ENCODE measurements at regions not wholly inside any gene's neighbourhood (a gene's known extent, or its start where the extent isn't known, plus 50 kb on each side); places are given as distances from the start of the nearest gene placed in this dataset.

GRCh38 chr6:147756891-147757290 is 248.4 kb downstream of the SAMD5 start:
- DNase-seq (ENCODE audit: low read depth): no peak

GRCh38 chr6:147757291-147757690 is 248.8 kb downstream of the SAMD5 start:
- no peak for DNase-seq (ENCODE audit: low read depth)

GRCh38 chr6:147758303-147758702 is 249.8 kb downstream of the SAMD5 start:
- DNase-seq (ENCODE audit: low read depth): no peak

- DNase-seq (ENCODE audit: low read depth): peak; percentile 56
Observed at GRCh38 chr6:147759093-147759492, 250.6 kb downstream of the SAMD5 start.

- no peak for DNase-seq (ENCODE audit: low read depth)
Observed at GRCh38 chr6:147759536-147759935, 251.0 kb downstream of the SAMD5 start.

- DNase-seq (ENCODE audit: low read depth): no peak
Observed at GRCh38 chr6:147765541-147765940, 257.1 kb downstream of the SAMD5 start.

GRCh38 chr6:147768969-147769368 is 260.5 kb downstream of the SAMD5 start:
- no peak for DNase-seq (ENCODE audit: low read depth)

GRCh38 chr6:147769496-147770087 is 261.1 kb downstream of the SAMD5 start:
- no peak for DNase-seq (ENCODE audit: low read depth)

- DNase-seq (ENCODE audit: low read depth): no peak
Observed at GRCh38 chr6:147770221-147770620, 261.7 kb downstream of the SAMD5 start.

GRCh38 chr6:147772724-147773123 is 264.2 kb downstream of the SAMD5 start:
- DNase-seq (ENCODE audit: low read depth): no peak

- DNase-seq (ENCODE audit: low read depth): no peak
Observed at GRCh38 chr6:147774856-147775255, 266.4 kb downstream of the SAMD5 start.

GRCh38 chr6:147776631-147777213 is 268.2 kb downstream of the SAMD5 start:
- no peak for DNase-seq (ENCODE audit: low read depth)

- DNase-seq (ENCODE audit: low read depth): no peak
Observed at GRCh38 chr6:147779624-147780023, 271.1 kb downstream of the SAMD5 start.

- DNase-seq (ENCODE audit: low read depth): peak; percentile 86
Observed at GRCh38 chr6:147782302-147782701, 273.8 kb downstream of the SAMD5 start.

GRCh38 chr6:147784371-147784770 is 275.9 kb downstream of the SAMD5 start:
- no peak for DNase-seq (ENCODE audit: low read depth)

- no peak for DNase-seq (ENCODE audit: low read depth)
Observed at GRCh38 chr6:147787417-147787816, 278.9 kb downstream of the SAMD5 start.

- no peak for DNase-seq (ENCODE audit: low read depth)
Observed at GRCh38 chr6:147789430-147789947, 281.0 kb downstream of the SAMD5 start.

- peak; percentile 19 for DNase-seq (ENCODE audit: low read depth)
Observed at GRCh38 chr6:147793871-147794643, 285.6 kb downstream of the SAMD5 start.

- DNase-seq (ENCODE audit: low read depth): peak; percentile 83
Observed at GRCh38 chr6:147802459-147802858, 294.0 kb downstream of the SAMD5 start.

- DNase-seq (ENCODE audit: low read depth): peak; percentile 20
Observed at GRCh38 chr6:147805155-147805554, 296.7 kb downstream of the SAMD5 start.

GRCh38 chr6:147806697-147807096 is 298.2 kb downstream of the SAMD5 start:
- no peak for DNase-seq (ENCODE audit: low read depth)

GRCh38 chr6:147808640-147809039 is 300.1 kb downstream of the SAMD5 start:
- peak; percentile 11 for DNase-seq (ENCODE audit: low read depth)
